ENCODE measurements at regions not wholly inside any gene's neighbourhood (a gene's known extent, or its start where the extent isn't known, plus 50 kb on each side); places are given as distances from the start of the nearest gene placed in this dataset.

DNA sequence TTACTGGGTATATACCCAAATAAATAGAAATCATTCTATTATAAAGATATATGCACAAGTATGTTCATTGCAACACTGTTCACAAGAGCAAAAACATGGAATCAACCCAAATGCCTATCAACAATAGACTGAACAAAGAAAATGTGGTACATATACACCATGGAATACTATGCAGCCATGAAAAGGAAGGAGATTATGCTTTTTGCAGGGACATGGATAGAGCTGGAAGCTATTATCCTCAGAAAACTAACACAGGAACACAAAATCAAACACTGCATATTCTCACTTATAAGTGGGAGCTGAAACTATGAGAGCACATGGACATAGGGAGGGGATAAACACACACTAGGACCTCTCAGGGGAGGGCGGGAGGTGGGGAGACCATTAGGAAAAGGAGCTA, 298.4 kb upstream of the CDH9 start:
- TF ChIP-seq SPI1 (IDR thresholded peaks at IDR 0.05; ENCODE audit: borderline replicate concordance, low read depth), result no peak
- TF ChIP-seq, protein P1, sequence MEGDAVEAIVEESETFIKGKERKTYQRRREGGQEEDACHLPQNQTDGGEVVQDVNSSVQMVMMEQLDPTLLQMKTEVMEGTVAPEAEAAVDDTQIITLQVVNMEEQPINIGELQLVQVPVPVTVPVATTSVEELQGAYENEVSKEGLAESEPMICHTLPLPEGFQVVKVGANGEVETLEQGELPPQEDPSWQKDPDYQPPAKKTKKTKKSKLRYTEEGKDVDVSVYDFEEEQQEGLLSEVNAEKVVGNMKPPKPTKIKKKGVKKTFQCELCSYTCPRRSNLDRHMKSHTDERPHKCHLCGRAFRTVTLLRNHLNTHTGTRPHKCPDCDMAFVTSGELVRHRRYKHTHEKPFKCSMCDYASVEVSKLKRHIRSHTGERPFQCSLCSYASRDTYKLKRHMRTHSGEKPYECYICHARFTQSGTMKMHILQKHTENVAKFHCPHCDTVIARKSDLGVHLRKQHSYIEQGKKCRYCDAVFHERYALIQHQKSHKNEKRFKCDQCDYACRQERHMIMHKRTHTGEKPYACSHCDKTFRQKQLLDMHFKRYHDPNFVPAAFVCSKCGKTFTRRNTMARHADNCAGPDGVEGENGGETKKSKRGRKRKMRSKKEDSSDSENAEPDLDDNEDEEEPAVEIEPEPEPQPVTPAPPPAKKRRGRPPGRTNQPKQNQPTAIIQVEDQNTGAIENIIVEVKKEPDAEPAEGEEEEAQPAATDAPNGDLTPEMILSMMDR (IDR thresholded peaks at IDR 0.05; ENCODE audit: insufficient read depth, low read length), result no peak

Data from HL-60 (cell line).